ENCODE measurements at regions not wholly inside any gene's neighbourhood (a gene's known extent, or its start where the extent isn't known, plus 50 kb on each side); places are given as distances from the start of the nearest gene placed in this dataset.
"Not testable (repeated sequence)": the region's sequence is repeated elsewhere in the genome, so short reads cannot be mapped to it uniquely, and the experiment has no call there.

DNA sequence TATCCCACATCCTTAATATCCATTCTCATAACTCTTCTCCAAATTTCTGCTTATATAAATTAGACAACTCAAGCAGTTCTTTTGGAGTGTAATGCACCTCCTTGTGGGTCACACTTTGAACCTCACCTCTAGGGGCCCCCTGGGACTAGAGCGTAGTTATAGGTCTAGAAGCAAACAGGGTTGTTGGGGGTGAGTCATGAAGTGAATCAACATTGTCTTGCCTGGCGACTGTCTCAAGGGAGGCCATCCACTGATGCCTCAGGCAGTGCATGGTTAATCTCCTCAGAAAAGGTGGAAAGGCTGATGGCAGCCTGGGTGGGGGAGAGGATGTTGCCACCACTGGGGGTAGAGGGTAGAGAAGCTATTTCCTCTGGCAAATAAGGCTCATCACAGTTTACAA is 129.1 kb downstream of the TNFRSF21 start:
- no peaks in the 10 kb centered on the region for H3K79me2 ChIP-seq (ENCODE audit: insufficient read depth, low read length)
- H2AFZ ChIP-seq (ENCODE audit: low read length): no peak overlapping the region
- peaks cover 11% of the 10 kb centered on the region for H3K4me1 ChIP-seq (ENCODE audit: insufficient read depth, low read length)
- no peaks in the 10 kb centered on the region for H3K36me3 ChIP-seq (ENCODE audit: insufficient read depth, low read length)
- no peak overlapping the region for H3K27ac ChIP-seq (ENCODE audit: low read depth, low read length)
- H3K27me3 ChIP-seq (ENCODE audit: insufficient read depth, low read length): no peaks in the 10 kb centered on the region
- peak; percentile 4 for DNase-seq (ENCODE audit: insufficient read length, low spot score, missing footprints)
- H4K20me1 ChIP-seq (ENCODE audit: insufficient read depth, low read length): no peaks in the 10 kb centered on the region
- TF ChIP-seq, protein P1, sequence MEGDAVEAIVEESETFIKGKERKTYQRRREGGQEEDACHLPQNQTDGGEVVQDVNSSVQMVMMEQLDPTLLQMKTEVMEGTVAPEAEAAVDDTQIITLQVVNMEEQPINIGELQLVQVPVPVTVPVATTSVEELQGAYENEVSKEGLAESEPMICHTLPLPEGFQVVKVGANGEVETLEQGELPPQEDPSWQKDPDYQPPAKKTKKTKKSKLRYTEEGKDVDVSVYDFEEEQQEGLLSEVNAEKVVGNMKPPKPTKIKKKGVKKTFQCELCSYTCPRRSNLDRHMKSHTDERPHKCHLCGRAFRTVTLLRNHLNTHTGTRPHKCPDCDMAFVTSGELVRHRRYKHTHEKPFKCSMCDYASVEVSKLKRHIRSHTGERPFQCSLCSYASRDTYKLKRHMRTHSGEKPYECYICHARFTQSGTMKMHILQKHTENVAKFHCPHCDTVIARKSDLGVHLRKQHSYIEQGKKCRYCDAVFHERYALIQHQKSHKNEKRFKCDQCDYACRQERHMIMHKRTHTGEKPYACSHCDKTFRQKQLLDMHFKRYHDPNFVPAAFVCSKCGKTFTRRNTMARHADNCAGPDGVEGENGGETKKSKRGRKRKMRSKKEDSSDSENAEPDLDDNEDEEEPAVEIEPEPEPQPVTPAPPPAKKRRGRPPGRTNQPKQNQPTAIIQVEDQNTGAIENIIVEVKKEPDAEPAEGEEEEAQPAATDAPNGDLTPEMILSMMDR (IDR thresholded peaks at IDR 0.05; ENCODE audit: extremely low read depth, low read depth, low read length): no peak
- no peak overlapping the region for H3K4me2 ChIP-seq (ENCODE audit: insufficient read depth, low read length)
- H3K4me3 ChIP-seq (ENCODE audit: insufficient read depth, low read length): no peak overlapping the region
- H3K9me3 ChIP-seq (ENCODE audit: low read depth, low read length): no peaks in the 10 kb centered on the region

DNA sequence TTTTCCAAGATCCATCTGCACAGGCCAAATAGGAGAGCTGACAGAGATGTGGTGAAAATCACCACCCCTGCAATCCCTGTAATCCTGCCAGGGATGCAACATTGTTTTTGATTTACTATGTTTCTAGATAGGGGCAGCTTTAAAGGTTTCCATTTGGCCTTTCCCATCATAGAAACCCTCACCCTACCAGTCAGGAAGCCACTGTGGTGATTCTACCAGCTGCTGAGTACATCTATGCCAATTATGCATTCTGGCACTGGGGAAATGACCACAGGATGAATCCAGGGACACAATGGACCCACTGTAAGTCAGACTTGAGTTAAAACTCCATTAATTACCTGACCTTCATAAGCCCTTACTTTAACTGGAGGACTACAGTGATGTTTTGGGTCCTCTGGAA is 130.4 kb downstream of the TNFRSF21 start:
- peaks cover 11% of the 10 kb centered on the region for H3K4me1 ChIP-seq (ENCODE audit: insufficient read depth, low read length)
- H2AFZ ChIP-seq (ENCODE audit: low read length): peak overlapping the region; percentile 16
- H4K20me1 ChIP-seq (ENCODE audit: insufficient read depth, low read length): no peaks in the 10 kb centered on the region
- no peak overlapping the region for H3K27ac ChIP-seq (ENCODE audit: low read depth, low read length)
- no peaks in the 10 kb centered on the region for H3K36me3 ChIP-seq (ENCODE audit: insufficient read depth, low read length)
- no peak overlapping the region for H3K4me3 ChIP-seq (ENCODE audit: insufficient read depth, low read length)
- DNase-seq (ENCODE audit: insufficient read length, low spot score, missing footprints): no peak
- H3K27me3 ChIP-seq (ENCODE audit: insufficient read depth, low read length): no peaks in the 10 kb centered on the region
- no peaks in the 10 kb centered on the region for H3K9me3 ChIP-seq (ENCODE audit: low read depth, low read length)
- TF ChIP-seq, protein P1 (IDR thresholded peaks at IDR 0.05; ENCODE audit: extremely low read depth, low read depth, low read length): no peak
- H3K4me2 ChIP-seq (ENCODE audit: insufficient read depth, low read length): no peak overlapping the region
- H3K79me2 ChIP-seq (ENCODE audit: insufficient read depth, low read length): no peaks in the 10 kb centered on the region

DNA sequence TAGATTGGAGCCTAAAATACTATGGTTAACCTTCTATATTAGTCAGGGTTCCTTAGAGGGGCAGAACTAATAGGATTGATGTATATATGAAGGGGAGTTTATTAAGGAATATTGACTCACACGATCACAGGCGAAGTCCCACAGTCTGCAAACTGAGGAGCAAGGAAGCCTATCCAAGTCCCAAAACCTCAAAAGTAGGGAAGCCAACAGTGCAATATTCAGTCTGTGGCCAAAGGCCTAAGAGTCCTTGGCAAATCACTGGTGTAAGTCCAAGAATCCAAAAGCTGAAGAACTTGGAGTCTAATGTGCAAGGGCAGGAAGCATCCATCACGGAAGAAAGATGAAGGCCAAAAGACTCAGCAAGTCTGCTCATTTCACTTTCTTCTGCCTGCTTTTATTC is 133.5 kb upstream of the ADGRF1 start:
- no peaks in the 10 kb centered on the region for H4K20me1 ChIP-seq (ENCODE audit: insufficient read depth, low read length)
- no peak overlapping the region for H2AFZ ChIP-seq (ENCODE audit: low read length)
- no peaks in the 10 kb centered on the region for H3K27me3 ChIP-seq (ENCODE audit: insufficient read depth, low read length)
- no peak overlapping the region for H3K4me3 ChIP-seq (ENCODE audit: insufficient read depth, low read length)
- H3K27ac ChIP-seq (ENCODE audit: low read depth, low read length): no peak overlapping the region
- no peaks in the 10 kb centered on the region for H3K79me2 ChIP-seq (ENCODE audit: insufficient read depth, low read length)
- no peaks in the 10 kb centered on the region for H3K36me3 ChIP-seq (ENCODE audit: insufficient read depth, low read length)
- TF ChIP-seq, protein P1 (IDR thresholded peaks at IDR 0.05; ENCODE audit: extremely low read depth, low read depth, low read length): no peak
- H3K4me1 ChIP-seq (ENCODE audit: insufficient read depth, low read length): peaks cover 8% of the 10 kb centered on the region
- no peaks in the 10 kb centered on the region for H3K9me3 ChIP-seq (ENCODE audit: low read depth, low read length)
- no peak overlapping the region for H3K4me2 ChIP-seq (ENCODE audit: insufficient read depth, low read length)
- no peak for DNase-seq (ENCODE audit: insufficient read length, low spot score, missing footprints)

DNA sequence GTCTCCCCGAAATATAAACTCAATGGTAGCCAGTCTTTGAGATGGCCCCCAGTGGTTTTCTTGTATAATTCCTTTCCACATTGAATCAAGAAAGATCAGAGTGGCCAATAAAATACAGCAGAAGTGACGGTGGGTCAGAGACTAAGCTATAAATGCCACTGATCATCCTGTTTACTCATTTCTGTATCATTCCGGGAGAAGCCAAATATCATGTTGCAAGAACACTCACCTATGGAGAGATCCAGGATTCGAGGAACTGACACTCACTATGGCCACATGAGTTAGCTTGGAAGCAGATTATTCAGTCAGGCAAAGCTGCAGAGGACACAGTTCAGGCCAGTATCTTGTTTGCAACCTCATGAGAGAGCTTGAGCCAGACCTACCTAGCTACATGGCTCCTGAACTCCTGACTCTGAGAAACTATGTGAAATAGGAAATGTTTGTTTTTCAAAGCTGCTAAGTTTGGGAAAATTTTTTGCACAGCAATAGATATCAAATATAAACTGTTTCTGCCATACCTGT is 132.4 kb upstream of the ADGRF1 start:
- no peaks in the 10 kb centered on the region for H3K27me3 ChIP-seq (ENCODE audit: insufficient read depth, low read length)

DNA sequence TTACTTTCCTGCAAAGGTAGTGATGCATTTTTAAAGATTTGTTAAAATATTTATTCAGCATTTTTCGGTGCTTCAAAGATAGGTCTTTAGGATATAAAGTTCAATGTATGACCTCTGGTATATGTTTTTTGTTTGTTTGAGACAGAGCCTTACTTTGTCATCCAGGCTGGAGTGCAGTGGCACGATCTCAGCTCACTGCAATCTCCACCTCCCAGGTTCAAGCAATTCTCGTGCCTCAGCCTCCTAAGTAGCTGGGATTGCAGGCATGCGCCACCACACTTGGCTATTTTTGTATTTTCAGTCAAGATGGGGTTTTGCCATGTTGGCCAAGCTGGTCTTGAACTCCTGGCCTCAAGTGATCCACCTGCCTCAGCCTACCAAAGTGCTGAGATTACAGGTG is 131.9 kb upstream of the ADGRF1 start:
- not testable (repeated sequence) for H4K20me1 ChIP-seq (ENCODE audit: insufficient read depth, low read length); H3K9me3 ChIP-seq (ENCODE audit: low read depth, low read length); H3K27ac ChIP-seq (ENCODE audit: low read depth, low read length); H3K27me3 ChIP-seq (ENCODE audit: insufficient read depth, low read length); H3K4me3 ChIP-seq (ENCODE audit: insufficient read depth, low read length); H2AFZ ChIP-seq (ENCODE audit: low read length); H3K4me2 ChIP-seq (ENCODE audit: insufficient read depth, low read length); DNase-seq (ENCODE audit: insufficient read length, low spot score, missing footprints); H3K36me3 ChIP-seq (ENCODE audit: insufficient read depth, low read length); H3K79me2 ChIP-seq (ENCODE audit: insufficient read depth, low read length)
- peaks cover 12% of the 10 kb centered on the region for H3K4me1 ChIP-seq (ENCODE audit: insufficient read depth, low read length)

More for the DNA sequence above, 132.4 kb upstream of the ADGRF1 start:
- Histone ChIP-seq H3K27ac (ENCODE audit: low read depth, low read length) (no peak overlapping the region), H3K79me2 (ENCODE audit: insufficient read depth, low read length) (no peaks in the 10 kb centered on the region), H3K4me1 (ENCODE audit: insufficient read depth, low read length) (peaks cover 8% of the 10 kb centered on the region), H4K20me1 (ENCODE audit: insufficient read depth, low read length) (no peaks in the 10 kb centered on the region), H3K4me2 (ENCODE audit: insufficient read depth, low read length) (no peak overlapping the region), H3K4me3 (ENCODE audit: insufficient read depth, low read length) (no peak overlapping the region), H3K36me3 (ENCODE audit: insufficient read depth, low read length) (no peaks in the 10 kb centered on the region), H2AFZ (ENCODE audit: low read length) (no peak overlapping the region), H3K9me3 (ENCODE audit: low read depth, low read length) (no peaks in the 10 kb centered on the region)
- DNase-seq (ENCODE audit: insufficient read length, low spot score, missing footprints): peak; percentile 5
- TF ChIP-seq, protein P1 (IDR thresholded peaks at IDR 0.05; ENCODE audit: extremely low read depth, low read depth, low read length): no peak

DNA sequence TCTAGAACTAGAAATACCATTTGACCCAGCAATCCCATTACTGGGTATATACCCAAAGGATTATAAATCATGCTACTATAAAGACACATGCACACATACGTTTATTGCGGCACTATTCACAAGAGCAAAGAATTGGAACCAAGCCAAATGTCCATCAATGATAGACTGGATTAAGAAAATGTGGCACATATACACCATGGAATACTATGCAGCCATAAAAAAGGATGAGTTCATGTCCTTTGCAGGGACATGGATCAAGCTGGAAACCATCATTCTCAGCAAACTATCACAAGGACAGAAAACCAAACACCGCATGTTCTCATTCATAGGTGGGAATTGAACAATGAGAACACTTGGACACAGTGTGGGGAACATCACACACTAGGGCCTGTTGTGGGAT is 131.0 kb upstream of the ADGRF1 start:
- peaks cover 21% of the 10 kb centered on the region for H3K4me1 ChIP-seq (ENCODE audit: insufficient read depth, low read length)
- not testable (repeated sequence) for DNase-seq (ENCODE audit: insufficient read length, low spot score, missing footprints); H3K27me3 ChIP-seq (ENCODE audit: insufficient read depth, low read length); H3K4me2 ChIP-seq (ENCODE audit: insufficient read depth, low read length); H3K79me2 ChIP-seq (ENCODE audit: insufficient read depth, low read length); H3K36me3 ChIP-seq (ENCODE audit: insufficient read depth, low read length); H3K4me3 ChIP-seq (ENCODE audit: insufficient read depth, low read length); H4K20me1 ChIP-seq (ENCODE audit: insufficient read depth, low read length); H3K9me3 ChIP-seq (ENCODE audit: low read depth, low read length); H2AFZ ChIP-seq (ENCODE audit: low read length); H3K27ac ChIP-seq (ENCODE audit: low read depth, low read length)

Measured in osteoblast (primary cell).